ENCODE measurements at regions not wholly inside any gene's neighbourhood (a gene's known extent, or its start where the extent isn't known, plus 50 kb on each side); places are given as distances from the start of the nearest gene placed in this dataset.

DNA sequence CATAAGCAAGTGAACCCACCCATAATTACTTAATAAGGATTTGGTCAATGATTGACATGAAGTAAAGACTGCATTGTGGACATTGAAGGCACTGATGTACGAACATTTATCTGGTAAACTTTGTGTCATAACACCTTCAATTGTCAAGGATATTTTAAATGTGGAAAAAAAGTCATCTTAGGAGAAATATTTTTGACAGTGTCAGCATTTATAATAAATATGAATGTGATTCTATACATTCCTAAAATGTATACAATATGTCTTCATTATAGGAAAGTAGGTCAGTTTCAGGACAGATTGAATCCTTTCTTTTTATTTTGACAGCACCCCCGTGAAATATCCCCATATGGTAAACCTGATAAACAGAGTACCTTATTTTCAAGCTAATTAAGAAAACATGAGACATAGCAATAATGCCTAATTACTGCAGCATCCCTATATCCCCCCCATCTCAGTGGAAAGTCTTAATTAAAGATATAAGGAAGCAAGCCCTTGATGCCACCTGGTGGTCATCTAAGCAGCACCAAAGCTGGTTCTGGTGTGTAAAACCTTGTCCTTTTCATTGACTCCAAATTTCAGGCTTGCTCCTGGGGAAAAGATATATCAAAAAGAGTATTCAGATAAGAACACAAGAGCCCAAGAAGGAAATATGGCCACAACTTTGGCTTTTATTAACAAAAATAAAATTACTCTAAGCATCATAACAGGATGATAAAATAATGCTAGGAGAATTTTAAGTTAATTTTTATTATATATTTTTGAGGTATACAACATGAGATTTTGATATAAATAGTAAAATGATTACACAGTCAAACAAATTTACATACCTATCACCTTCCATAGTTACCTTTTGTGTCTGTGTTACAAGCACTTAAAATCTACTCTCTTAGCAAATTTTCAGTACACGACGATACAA, 379.7 kb downstream of the TLL1 start:
- peak; percentile 22 for DNase-seq (ENCODE audit: low read depth)

DNA sequence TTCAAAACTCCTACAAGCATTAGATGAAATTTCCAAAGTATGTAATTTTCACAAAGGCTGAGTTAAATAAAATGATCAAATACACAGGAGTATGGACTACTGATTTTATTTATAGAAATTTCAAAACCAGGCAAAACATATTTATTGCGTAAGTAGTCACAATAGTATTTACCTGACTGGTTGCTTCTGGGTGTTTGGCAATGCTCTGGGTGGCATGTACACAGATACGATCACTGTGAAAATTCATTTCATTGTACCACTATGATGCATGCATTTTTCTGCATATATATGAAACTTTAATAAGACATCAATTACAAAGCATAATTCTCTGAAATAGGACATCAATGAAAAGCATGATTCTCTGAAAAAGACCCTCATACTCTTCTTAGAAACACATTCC, 384.2 kb downstream of the TLL1 start:
- DNase-seq (ENCODE audit: low read depth): no peak
- in situ Hi-C loops (cut with HindIII; ENCODE audit: low pct_unique_long_range_greater_than_20kb, low sequenced_read_pairs): no loop called here

More for the DNA sequence above, 379.7 kb downstream of the TLL1 start:
- in situ Hi-C loops (cut with HindIII; ENCODE audit: low pct_unique_long_range_greater_than_20kb, low sequenced_read_pairs): no loop called here

DNA sequence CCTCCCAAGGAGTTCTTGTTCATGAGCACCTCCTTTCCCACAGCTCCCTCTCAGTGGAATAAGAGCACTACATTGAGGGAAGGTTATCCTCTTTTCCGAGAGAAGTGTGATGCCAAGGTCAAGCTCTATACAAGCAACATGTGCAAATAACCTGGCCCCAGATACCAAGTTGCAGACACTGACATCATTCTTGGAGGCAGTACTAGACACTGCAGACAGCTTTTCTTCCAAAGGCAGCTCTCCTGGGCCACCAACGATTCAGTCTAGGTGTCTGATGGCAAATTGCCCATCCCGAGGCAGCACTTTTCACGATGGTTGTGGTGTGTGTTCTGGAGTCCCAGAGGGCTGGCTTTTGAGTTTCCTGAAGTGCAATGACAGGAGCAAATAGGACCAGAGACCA, 384.9 kb downstream of the TLL1 start:
- no peak for DNase-seq (ENCODE audit: low read depth)
- in situ Hi-C loops (cut with HindIII; ENCODE audit: low pct_unique_long_range_greater_than_20kb, low sequenced_read_pairs): no loop called here

DNA sequence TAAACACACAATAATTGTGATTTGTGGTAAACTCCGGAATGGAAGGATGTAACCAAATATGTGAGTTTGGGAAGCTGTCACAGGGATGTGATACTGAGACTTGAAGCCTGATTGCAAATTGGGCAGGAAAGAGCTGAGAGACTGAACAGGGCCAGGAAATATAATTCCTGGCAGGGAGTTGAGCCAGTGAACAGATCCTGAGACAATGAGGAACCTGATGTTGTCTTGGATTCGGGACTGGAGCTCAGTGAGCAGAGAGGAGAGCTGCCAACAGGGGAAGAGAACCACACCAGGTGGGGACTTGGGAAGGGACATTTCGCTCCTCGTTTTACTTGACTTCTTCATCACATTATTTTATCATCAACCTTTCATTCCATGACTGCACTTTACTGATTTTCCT, 386.0 kb downstream of the TLL1 start:
- in situ Hi-C loops (cut with HindIII; ENCODE audit: low pct_unique_long_range_greater_than_20kb, low sequenced_read_pairs): no loop called here

DNA sequence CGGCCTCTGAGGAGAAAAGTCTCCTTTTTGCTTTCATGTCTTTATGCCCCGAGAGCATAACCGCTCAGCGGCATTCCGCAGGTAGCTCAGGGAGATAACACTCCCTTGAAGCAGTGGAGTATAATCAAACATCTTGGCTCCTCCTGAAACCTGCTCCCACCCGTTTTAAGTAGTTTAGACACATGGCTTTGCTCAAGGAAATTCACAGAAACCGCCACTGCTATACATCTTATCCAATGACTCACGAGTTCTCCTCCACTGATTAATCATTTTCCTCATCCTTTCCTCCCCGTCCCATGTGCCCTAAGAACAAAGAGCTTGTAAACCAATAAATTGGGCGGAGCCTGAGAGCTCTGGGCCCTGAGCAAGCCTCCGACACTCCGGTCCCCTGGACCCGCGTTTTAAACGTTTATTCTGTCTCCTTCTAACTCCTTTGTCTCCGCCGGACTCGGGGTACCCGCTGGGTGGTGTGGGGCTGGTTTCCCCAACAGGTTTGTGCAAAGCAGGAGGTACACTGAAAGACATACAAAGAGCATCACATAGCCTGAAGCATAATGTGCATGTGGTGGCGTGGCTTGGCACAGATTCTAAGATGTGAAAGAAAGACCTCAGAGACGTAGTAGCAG, 401.2 kb downstream of the TLL1 start:
- DNase-seq (ENCODE audit: low read depth): no peak
- in situ Hi-C loops (cut with HindIII; ENCODE audit: low pct_unique_long_range_greater_than_20kb, low sequenced_read_pairs): no loop called here

More for the DNA sequence above, 386.0 kb downstream of the TLL1 start:
- DNase-seq (ENCODE audit: low read depth): no peak

DNA sequence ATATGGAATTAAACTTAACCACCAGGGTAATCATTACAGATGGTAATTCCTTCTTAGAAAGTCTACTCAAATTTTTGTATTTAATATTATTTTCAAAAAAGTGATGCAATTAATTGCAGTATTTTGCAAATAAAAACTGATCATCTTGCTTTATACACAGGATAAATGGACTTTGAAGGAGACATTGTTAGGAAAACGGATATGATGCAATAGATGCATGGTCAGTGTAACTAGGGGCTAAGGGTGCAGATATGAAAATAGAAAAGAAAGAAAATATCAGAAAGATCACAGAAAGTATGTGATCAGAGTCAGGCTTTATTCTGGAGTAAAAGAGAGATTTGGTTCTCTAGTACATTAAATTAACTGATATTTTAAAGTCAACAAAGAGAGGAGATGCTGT, 401.7 kb downstream of the TLL1 start:
- in situ Hi-C loops (cut with HindIII; ENCODE audit: low pct_unique_long_range_greater_than_20kb, low sequenced_read_pairs): no loop called here
- DNase-seq (ENCODE audit: low read depth): no peak

DNA sequence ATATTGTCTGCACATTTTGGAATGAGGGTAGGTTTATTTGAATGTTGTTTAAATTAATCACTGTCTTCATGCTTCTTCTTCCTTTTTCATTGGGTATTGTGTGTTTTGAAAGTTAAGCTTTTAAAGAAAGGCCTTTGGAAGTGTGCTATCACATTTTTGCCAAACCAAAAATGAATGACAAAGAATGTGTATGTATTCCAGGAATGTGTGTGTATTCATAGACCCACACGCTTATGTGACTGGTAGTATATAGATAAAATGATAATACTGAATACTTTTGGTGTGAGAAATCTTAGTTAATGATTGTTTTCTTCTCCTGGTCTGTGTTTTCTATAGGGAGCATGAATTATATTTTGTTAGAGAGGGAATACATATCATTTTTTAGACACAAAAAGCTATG, 404.4 kb downstream of the TLL1 start:
- in situ Hi-C loops (cut with HindIII; ENCODE audit: low pct_unique_long_range_greater_than_20kb, low sequenced_read_pairs): no loop called here
- no peak for DNase-seq (ENCODE audit: low read depth)

DNA sequence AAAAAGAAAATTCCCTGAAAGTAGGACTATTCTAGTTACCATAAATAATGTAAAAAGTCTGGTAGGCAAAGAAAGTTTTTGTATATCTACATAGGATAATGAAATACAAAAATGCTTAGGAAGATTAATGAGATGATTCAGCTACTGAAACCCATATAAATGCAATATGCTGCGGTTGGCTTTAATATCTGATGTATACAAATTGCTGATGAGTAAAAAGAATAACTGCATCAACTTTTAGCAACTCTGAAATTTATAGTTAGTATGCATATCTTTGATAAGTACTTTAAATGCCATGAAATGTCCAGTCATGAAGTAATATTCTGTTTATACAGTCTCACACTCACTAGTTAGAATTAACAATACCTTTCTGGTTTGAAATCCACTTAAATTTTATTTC, 404.8 kb downstream of the TLL1 start:
- no peak for DNase-seq (ENCODE audit: low read depth)
- in situ Hi-C loops (cut with HindIII; ENCODE audit: low pct_unique_long_range_greater_than_20kb, low sequenced_read_pairs): no loop called here

DNA sequence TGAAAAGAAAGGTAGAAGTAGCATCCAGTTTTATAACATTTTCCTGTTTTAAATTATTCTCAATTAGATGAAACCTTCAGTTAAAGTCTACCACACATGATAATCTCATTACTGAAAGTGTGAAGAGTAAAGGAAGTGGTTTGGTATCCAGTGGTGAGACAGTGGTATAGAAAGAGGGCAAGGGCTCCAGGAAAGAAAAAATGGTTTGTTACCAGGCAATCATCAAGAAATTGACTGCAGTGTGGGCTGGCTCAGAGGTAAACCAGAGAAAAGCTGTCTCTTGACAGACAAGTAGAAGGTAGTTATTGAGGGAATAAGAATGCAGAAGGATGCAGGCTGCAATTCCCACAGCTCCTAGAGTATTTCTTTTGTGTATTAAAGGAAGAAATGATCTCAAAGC, 406.2 kb downstream of the TLL1 start:
- in situ Hi-C loops (cut with HindIII; ENCODE audit: low pct_unique_long_range_greater_than_20kb, low sequenced_read_pairs): no loop called here
- DNase-seq (ENCODE audit: low read depth): no peak

DNA sequence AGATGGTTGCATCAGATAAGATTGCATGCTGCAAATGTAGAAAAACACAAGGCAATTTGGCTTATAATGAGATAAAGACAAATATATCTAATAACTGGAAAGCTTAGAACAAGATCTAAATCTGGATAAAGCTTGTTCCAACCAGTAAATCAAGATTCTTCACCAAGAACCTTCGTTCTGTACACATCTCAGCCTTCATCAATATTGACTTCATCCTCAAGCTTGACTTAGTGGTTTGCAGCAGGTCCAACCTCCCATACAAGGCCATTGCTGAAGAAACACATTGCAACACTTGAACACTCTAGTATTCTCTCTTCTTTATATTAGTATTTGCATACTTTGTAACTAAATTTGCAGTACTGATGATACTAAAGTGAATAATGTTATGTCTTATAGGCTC, 407.6 kb downstream of the TLL1 start:
- in situ Hi-C loops (cut with HindIII; ENCODE audit: low pct_unique_long_range_greater_than_20kb, low sequenced_read_pairs): no loop called here
- DNase-seq (ENCODE audit: low read depth): no peak

DNA sequence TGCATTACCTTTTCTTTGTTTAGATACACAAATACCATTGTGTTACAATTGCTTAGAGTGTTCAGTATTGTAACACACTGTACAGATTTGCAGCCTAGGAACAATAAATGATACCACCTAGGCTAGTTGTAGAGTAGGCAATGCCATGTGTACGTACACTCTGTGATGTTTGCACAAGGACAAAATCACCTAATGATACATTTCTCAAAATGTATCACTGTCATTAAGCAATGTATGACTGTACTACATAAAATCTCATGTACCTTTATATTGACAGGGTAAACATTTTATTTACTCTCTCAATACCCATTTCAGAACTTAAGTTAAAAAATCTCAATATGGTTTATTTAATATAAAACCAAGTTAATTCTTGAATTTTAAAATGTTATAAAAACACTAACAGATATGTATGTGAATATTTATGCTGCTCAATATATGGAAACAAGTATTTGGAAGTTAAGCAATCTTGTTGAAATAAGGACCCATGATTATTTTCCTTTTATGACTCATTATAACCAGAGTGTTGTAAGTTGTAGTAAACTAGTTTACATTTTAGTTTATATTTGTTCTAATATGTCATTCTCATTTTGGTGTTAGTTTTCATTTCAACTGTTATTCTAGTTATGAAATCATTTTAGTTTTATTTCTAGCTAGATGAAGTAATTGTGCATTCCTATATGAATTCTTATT, 409.2 kb downstream of the TLL1 start:
- no peak for DNase-seq (ENCODE audit: low read depth)
- in situ Hi-C loops (cut with HindIII; ENCODE audit: low pct_unique_long_range_greater_than_20kb, low sequenced_read_pairs): no loop called here

DNA sequence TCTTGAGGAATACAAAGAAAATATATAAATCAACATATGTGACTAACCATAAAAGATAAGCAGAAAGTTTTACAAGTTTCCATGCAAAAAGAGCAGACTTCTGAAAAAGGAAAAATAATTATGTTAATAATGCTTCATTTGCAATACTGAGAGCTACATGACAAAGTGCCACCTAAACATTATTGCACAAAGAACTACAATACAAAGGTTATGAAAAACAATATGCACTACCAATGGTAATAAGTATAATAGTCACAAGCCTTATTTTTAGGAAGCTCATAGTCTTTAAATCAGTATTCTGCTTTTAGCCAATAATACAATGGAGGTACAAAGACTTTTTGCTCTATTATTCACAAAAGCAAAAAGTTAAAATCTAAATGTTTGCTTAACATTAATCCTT, 411.2 kb downstream of the TLL1 start:
- no peak for DNase-seq (ENCODE audit: low read depth)
- in situ Hi-C loops (cut with HindIII; ENCODE audit: low pct_unique_long_range_greater_than_20kb, low sequenced_read_pairs): no loop called here

DNA sequence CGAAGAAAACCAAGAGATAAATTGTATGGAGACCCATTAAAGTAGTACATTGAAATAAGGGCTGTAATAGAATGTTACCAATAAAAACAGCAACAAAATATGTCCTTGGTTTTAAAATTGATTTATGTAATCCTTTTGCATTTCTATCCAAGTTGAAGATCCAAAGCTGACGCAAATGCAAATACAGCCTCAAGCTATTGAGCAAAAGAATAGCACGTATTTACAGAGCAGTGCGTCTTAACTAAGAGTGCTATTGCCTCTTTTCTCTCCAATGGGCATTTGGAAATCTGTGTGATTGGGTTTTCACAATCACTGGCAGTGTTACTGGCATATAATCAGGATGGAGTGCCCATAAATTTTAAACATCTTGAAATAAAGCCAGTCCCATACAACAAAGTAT, 417.4 kb downstream of the TLL1 start:
- in situ Hi-C loops (cut with HindIII; ENCODE audit: low pct_unique_long_range_greater_than_20kb, low sequenced_read_pairs): no loop called here
- DNase-seq (ENCODE audit: low read depth): no peak

DNA sequence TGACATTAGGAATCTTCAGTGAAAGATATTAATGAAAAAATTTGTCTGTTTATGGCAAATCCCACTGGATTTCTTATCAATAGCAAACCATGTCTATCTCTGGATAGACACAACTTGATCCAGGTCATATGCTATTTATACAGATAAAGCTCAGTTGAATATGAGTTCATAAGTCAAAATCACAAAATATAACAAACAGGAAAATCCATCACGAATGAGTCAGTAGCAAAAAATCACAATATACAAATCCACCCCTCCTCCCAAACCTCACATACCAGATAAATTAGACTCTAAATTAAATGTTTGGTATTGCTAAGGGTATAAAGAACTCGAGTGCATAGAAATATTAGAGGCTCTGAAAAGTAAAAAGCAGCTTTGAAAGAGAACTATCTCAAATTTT, 420.5 kb downstream of the TLL1 start:
- in situ Hi-C loops (cut with HindIII; ENCODE audit: low pct_unique_long_range_greater_than_20kb, low sequenced_read_pairs): no loop called here
- no peak for DNase-seq (ENCODE audit: low read depth)

DNA sequence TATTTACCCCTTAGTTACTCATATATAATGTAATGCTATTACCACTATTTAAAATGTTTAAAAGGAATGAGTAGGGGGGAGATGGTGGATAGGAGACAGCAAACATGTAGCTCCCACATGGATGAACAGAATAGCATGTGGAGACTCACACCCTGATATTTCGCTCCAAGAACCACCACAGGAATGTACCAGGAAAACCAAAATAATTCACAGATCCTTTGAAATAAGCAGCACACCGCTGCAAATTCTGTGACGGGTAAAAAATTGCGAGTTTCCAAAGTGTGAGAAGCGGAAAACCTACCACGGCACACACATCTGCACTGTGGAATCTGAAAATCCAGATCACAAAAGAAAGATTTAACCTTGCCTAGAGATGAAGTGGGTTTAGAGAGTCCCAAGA, 428.2 kb downstream of the TLL1 start:
- in situ Hi-C loops (cut with HindIII; ENCODE audit: low pct_unique_long_range_greater_than_20kb, low sequenced_read_pairs): no loop called here
- no peak for DNase-seq (ENCODE audit: low read depth)

DNA sequence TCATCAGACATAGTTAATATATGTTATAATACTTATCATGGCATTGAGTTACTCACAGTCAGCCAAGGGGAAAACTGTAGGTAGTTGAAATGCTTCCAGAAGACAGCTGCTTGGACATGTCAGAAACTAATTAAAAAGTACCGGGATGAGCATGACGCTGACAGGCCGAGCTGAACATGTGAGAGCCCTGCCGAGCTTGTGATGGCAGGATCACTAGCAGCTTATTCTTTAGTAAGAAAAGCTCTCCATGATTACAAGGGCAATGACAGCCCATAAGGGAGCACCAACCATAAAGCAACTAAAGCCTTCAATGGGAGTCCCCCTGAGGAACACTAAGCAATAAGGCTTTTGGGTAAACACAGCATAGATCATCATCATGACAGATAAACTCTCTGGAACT, 435.6 kb downstream of the TLL1 start:
- no peak for DNase-seq (ENCODE audit: low read depth)
- in situ Hi-C loops (cut with HindIII; ENCODE audit: low pct_unique_long_range_greater_than_20kb, low sequenced_read_pairs): no loop called here

DNA sequence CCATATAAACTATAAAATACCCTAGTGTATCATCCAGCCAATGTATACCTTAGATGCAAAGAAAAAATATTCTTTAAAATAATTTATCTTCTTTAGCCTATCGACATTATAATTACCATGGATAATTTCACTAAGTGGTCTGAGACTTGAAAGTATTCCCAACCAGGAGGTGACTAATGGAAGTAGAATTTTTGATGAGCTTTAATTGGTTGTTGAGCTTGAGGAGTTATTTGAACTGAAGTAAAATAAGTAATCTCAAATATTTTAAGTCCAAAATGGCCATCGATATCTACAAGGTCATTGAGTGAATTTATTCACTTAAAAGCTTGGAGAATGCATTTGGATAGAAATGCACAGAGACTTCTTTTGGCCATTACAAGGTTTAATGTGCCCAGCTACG, 436.2 kb downstream of the TLL1 start:
- no peak for DNase-seq (ENCODE audit: low read depth)
- in situ Hi-C loops (cut with HindIII; ENCODE audit: low pct_unique_long_range_greater_than_20kb, low sequenced_read_pairs): no loop called here

DNA sequence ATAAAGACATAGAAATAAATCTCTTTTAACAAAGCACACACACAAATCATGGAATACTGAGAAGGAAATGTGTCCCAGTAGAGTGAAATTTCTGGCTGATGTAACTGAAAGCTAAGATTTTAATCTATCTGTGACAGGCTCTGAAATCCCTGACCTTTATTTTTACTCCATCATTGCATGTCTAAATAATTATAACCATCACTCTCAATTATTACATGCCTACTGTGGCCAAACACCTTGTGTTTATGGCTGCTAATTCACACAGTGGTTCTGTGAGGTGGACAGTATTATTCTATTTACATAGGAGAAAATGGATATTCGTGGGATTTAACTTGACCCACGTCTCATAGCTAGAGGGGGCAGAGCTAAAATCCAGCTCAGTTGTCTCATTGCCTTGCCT, 438.1 kb downstream of the TLL1 start:
- in situ Hi-C loops (cut with HindIII; ENCODE audit: low pct_unique_long_range_greater_than_20kb, low sequenced_read_pairs): no loop called here
- no peak for DNase-seq (ENCODE audit: low read depth)

DNA sequence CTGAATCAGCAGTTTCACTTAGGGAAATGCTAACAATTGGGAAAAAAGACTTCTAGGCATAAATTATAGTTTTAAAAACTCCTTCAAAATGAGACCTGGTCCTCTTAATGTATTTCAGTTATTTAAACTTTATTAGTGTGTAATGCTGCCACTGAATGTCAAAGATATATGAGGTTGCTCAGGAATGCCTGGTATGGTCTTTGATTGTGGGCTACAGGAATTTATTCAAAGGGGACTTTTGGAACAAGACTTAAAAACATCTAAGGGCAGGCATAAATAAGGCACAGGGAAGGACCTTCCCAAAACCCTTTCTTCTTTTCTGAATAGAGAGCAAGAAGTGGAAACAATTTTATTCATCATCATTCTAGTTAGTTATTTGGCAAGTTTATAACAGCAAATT, 439.1 kb downstream of the TLL1 start:
- DNase-seq (ENCODE audit: low read depth): no peak
- in situ Hi-C loops (cut with HindIII; ENCODE audit: low pct_unique_long_range_greater_than_20kb, low sequenced_read_pairs): no loop called here
